ENCODE measurements at regions not wholly inside any gene's neighbourhood (a gene's known extent, or its start where the extent isn't known, plus 50 kb on each side); places are given as distances from the start of the nearest gene placed in this dataset.

- TF ChIP-seq CTCF (IDR thresholded peaks at IDR 0.05) = no peak
- no peak for TF ChIP-seq POLR2A (IDR thresholded peaks at IDR 0.05)
These were observed 490.4 kb downstream of the BMP2 start for GRCh38 chr20:7257692-7258466.

All from uterus (tissue), 2 donors.